GM12878 (cell line): ENCODE measurements at regions not wholly inside any gene's neighbourhood (a gene's known extent, or its start where the extent isn't known, plus 50 kb on each side); places are given as distances from the start of the nearest gene placed in this dataset.

Source experiments
- ATAC-seq: fragments of 200-7000 bp; cut with Tn5 transposase; 3 replicates; pipeline ENCODE4 v1.9.1; 2020; ENCODE audit warnings: mild to moderate bottlenecking, moderate library complexity
- BruUV-seq: library from RNA; stranded (reverse); fragments of 400-500 nt; replicated peaks from 2 replicates; lab custom pipeline; 2021; lab: Mats Ljungman, UMichigan
- CTCF ChIA-PET: fragments of 300-600 bp; sonication (Branson Sonifier 250); formaldehyde crosslinking; extraction: SDS; loops from one replicate; lab custom pipeline; 2021; ENCODE audit warnings: inconsistent platforms; lab: Yijun Ruan, JAX
- POLR2A ChIA-PET: fragments of 350-600 bp; formaldehyde crosslinking; extraction: SDS; loops from one replicate; lab custom pipeline; 2021; ENCODE audit warnings: inconsistent platforms; lab: Charles Lee
- RAD21 ChIA-PET: fragments of 300-600 bp; sonication (Branson Sonifier 250); formaldehyde crosslinking; loops from one replicate; lab custom pipeline; 2023; ENCODE audit warnings: antibody characterized with exemption; ENCODE audit not compliant: unreplicated experiment; lab: Charles Lee
- SMC1A ChIA-PET: fragments of 300-600 bp; sonication (Branson Sonifier 250); formaldehyde crosslinking; loops from one replicate; lab custom pipeline; 2023; ENCODE audit not compliant: unreplicated experiment, uncharacterized antibody; lab: Charles Lee
- DNase-seq: peaks from one replicate; pipeline ENCODE4 v3.0.0-alpha.2; 2011; ENCODE audit warnings: low read depth, low spot score
- FAIRE-seq: peaks from 3 replicates; lab custom pipeline; 2011; peaks lifted over from hg19 to GRCh38; lab: Jason Lieb, UNC
- H2AFZ ChIP-seq: 2 replicates; pipeline ENCODE4 v1.6.0; 2011; ENCODE audit warnings: low read depth, low read length, control low read depth; ENCODE audit not compliant: control insufficient read depth
- H3K27ac ChIP-seq: 2 replicates; pipeline ENCODE4 v1.5.1; 2011; ENCODE audit warnings: control low read depth; ENCODE audit not compliant: control insufficient read depth, insufficient read depth
- H3K27me3 ChIP-seq, 2 experiments: replicated peaks in 1 of 2; 2 replicates each; pipeline versions ENCODE4 v1.6.0 to v1.6.1; 2011; ENCODE audit warnings: low read length in 1 of 2; ENCODE audit not compliant: control insufficient read depth in 2 of 2, insufficient read depth in 2 of 2
- H3K36me3 ChIP-seq, 2 experiments: 2 replicates each; pipeline ENCODE4 v1.5.1; 2011; ENCODE audit warnings: low read length in 1 of 2; ENCODE audit not compliant: control insufficient read depth in 2 of 2, insufficient read depth in 2 of 2
- H3K4me1 ChIP-seq: 2 replicates; pipeline ENCODE4 v1.6.1; 2011; ENCODE audit warnings: mild to moderate bottlenecking, low read length, moderate library complexity, mixed read lengths; ENCODE audit not compliant: control insufficient read depth, insufficient read depth
- H3K4me2 ChIP-seq: 2 replicates; pipeline ENCODE4 v1.6.0; 2011; ENCODE audit warnings: control low read depth; ENCODE audit not compliant: control insufficient read depth, insufficient read depth
- H3K4me3 ChIP-seq: fragments of 200-600 bp; sonication (generic); 2 replicates; pipeline ENCODE4 v1.5.1; 2016
- H3K79me2 ChIP-seq: 2 replicates; pipeline ENCODE4 v1.6.0; 2011; ENCODE audit warnings: low read length; ENCODE audit not compliant: control insufficient read depth, insufficient read depth
- H3K9ac ChIP-seq: 2 replicates; pipeline ENCODE4 v1.8.0; 2011; ENCODE audit warnings: low read length, control low read depth, mixed read lengths; ENCODE audit not compliant: control insufficient read depth, insufficient read depth
- H3K9me3 ChIP-seq: replicated peaks from 3 replicates; pipeline ENCODE4 v1.5.1; 2011; ENCODE audit warnings: mild to moderate bottlenecking, low read length; ENCODE audit not compliant: control insufficient read depth, insufficient read depth
- H4K20me1 ChIP-seq: 2 replicates; pipeline ENCODE4 v1.6.0; 2011; ENCODE audit not compliant: control insufficient read depth, insufficient read depth
- BCL3 ChIP-seq: IDR thresholded peaks from 2 replicates; pipeline ENCODE4 v1.6.1; 2011; ENCODE audit warnings: borderline replicate concordance, low read depth, mild to moderate bottlenecking, moderate library complexity, low read length; ENCODE audit not compliant: insufficient read depth, poor library complexity, severe bottlenecking
- BMI1 ChIP-seq: fragments of 450-650 bp; IDR thresholded peaks from 2 replicates; pipeline ENCODE4 v1.6.1; 2016; ENCODE audit warnings: mild to moderate bottlenecking, moderate library complexity, borderline replicate concordance
- MAX ChIP-seq: IDR thresholded peaks from 2 replicates; pipeline ENCODE4 v1.6.1; 2012; ENCODE audit warnings: low read depth, low read length, improper control_type of control experiment
- NFYA ChIP-seq: IDR thresholded peaks from 2 replicates; pipeline ENCODE4 v1.6.1; 2011; ENCODE audit warnings: low read depth, mild to moderate bottlenecking, low read length, improper control_type of control experiment, borderline replicate concordance
- NKRF ChIP-seq: fragments of 450-650 bp; conservative IDR thresholded peaks from 2 replicates; pipeline ENCODE4 v1.6.1; 2017; ENCODE audit warnings: mild to moderate bottlenecking, moderate library complexity
- WRNIP1 ChIP-seq: IDR thresholded peaks from 2 replicates; pipeline ENCODE4 v1.6.1; 2011; ENCODE audit warnings: low read depth, low read length, improper control_type of control experiment, borderline replicate concordance
- WGBS: methylation state at CpG from one replicate; pipeline ENCODE4 v1.1.6; 2016; ENCODE audit warnings: low lambda C conversion rate; ENCODE audit not compliant: insufficient replicate concordance, insufficient coverage; ENCODE audit errors: missing lambda C conversion rate; 5-methylcytosine and 5-hydroxymethylcytosine counted together
- in situ Hi-C: fragments of 300-500 bp; cut with MboI; formaldehyde crosslinking; loops from 9 replicates; pipeline ENCODE4 v1.14.3; 2018; ENCODE audit warnings: mixed read lengths
- intact Hi-C: fragments of 100-400 bp; cut with micrococcal nuclease; formaldehyde crosslinking; loops from one replicate; pipeline ENCODE4 v1.14.2; 2022; ENCODE audit not compliant: unreplicated experiment

GRCh38 chr12:115650026-115650425, 627.5 kb downstream of the MED13L start:
- no peak for ATAC-seq
- no peak overlapping the region for H3K4me3 ChIP-seq
- no peaks in the 10 kb centered on the region for H3K9me3 ChIP-seq
- in situ Hi-C loops: no loop called here
- no peaks in the 10 kb centered on the region for H4K20me1 ChIP-seq
- H2AFZ ChIP-seq: no peak overlapping the region
- H3K27me3 ChIP-seq: no peaks in the 10 kb centered on the region; a peak in 2 of 4 replicates
- no peak overlapping the region for H3K4me2 ChIP-seq
- no peak for DNase-seq
- ChIA-PET POLR2A (no interaction called here), RAD21 (no interaction called here), SMC1A (no interaction called here), CTCF (no interaction called here)
- BruUV-seq: no TSS peak
- H3K4me1 ChIP-seq: no peaks in the 10 kb centered on the region
- no peaks in the 10 kb centered on the region for H3K36me3 ChIP-seq
- no peak overlapping the region for H3K27ac ChIP-seq
- no peak for TF ChIP-seq BMI1
- TF ChIP-seq MAX: no peak
- no peak for TF ChIP-seq NFYA
- TF ChIP-seq WRNIP1: no peak
- no peak for TF ChIP-seq BCL3
- TF ChIP-seq NKRF: no peak
- no peak overlapping the region for H3K9ac ChIP-seq
- no peak for FAIRE-seq
- WGBS: 6% methylated on average over 10 of the region's 10 CpGs
- H3K79me2 ChIP-seq: no peaks in the 10 kb centered on the region
- intact Hi-C loops: no loop called here
